ENCODE measurements at regions not wholly inside any gene's neighbourhood (a gene's known extent, or its start where the extent isn't known, plus 50 kb on each side); places are given as distances from the start of the nearest gene placed in this dataset.

- no peak for TF ChIP-seq CTCF (IDR thresholded peaks at IDR 0.05)
- no peak for TF ChIP-seq EZH2 (IDR thresholded peaks at IDR 0.05; ENCODE audit: borderline replicate concordance, insufficient read depth, low read depth, low read length, poor library complexity, severe bottlenecking)
These were observed 1429.3 kb upstream of the LRRTM3 start for GRCh38 chr10:65496541-65496940.

All from B cell (primary cell).